Caco-2 (cell line): ENCODE measurements at regions not wholly inside any gene's neighbourhood (a gene's known extent, or its start where the extent isn't known, plus 50 kb on each side); places are given as distances from the start of the nearest gene placed in this dataset.

Experiments used
- BruUV-seq: library from RNA; stranded (reverse); fragments of 400-500 nt; replicated peaks from 2 replicates; lab custom pipeline; 2021; lab: Mats Ljungman, UMichigan
- CTCF ChIA-PET: fragments of 300-600 bp; sonication (Branson Sonifier 250); formaldehyde crosslinking; loops from one replicate; lab custom pipeline; 2022; ENCODE audit warnings: antibody characterized with exemption; lab: Charles Lee
- POLR2A ChIA-PET: fragments of 300-600 bp; sonication (Branson Sonifier 250); formaldehyde crosslinking; loops from one replicate; lab custom pipeline; 2022; ENCODE audit warnings: antibody characterized with exemption; lab: Charles Lee
- DNase-seq, 2 experiments: peaks; one replicate each; pipeline versions ENCODE4 v3.0.0 to v3.0.0-alpha.2; 2020 to 2022
- H3K27me3 ChIP-seq: replicated peaks from 2 replicates; pipeline ENCODE4 v1.6.0; 2011; ENCODE audit warnings: low read length; ENCODE audit not compliant: control insufficient read depth, insufficient read depth
- H3K36me3 ChIP-seq: 2 replicates; pipeline ENCODE4 v1.5.1; 2011; ENCODE audit warnings: low read length; ENCODE audit not compliant: control insufficient read depth, insufficient read depth
- H3K4me1 ChIP-seq: fragments of 250-450 bp; sonication (Bioruptor Pico); 2 replicates; pipeline ENCODE4 v1.5.1; 2020; ENCODE audit warnings: mild to moderate bottlenecking
- H3K4me3 ChIP-seq: 2 replicates; pipeline ENCODE4 v1.5.1; 2011; ENCODE audit warnings: low read depth, mild to moderate bottlenecking, control low read depth, low read length
- H3K9me3 ChIP-seq: fragments of 250-450 bp; sonication (Bioruptor Pico); 2 replicates; pipeline ENCODE4 v1.5.1; 2020; ENCODE audit warnings: mild to moderate bottlenecking, moderate library complexity
- H3K27ac Mint-ChIP-seq: one replicate; pipeline ENCODE4 v1.8.0; 2022; ENCODE audit warnings: mixed read lengths; ENCODE audit not compliant: unreplicated experiment
- H3K27me3 Mint-ChIP-seq: one replicate; pipeline ENCODE4 v1.8.0; 2022; ENCODE audit warnings: mixed read lengths; ENCODE audit not compliant: insufficient read depth, unreplicated experiment
- H3K36me3 Mint-ChIP-seq: one replicate; pipeline ENCODE4 v1.8.0; 2022; ENCODE audit warnings: mild to moderate bottlenecking, mixed read lengths; ENCODE audit not compliant: insufficient read depth, unreplicated experiment
- H3K4me1 Mint-ChIP-seq: one replicate; pipeline ENCODE4 v1.8.0; 2022; ENCODE audit warnings: low read depth, mixed read lengths; ENCODE audit not compliant: unreplicated experiment
- H3K4me3 Mint-ChIP-seq: one replicate; pipeline ENCODE4 v1.8.0; 2022; ENCODE audit warnings: mild to moderate bottlenecking, moderate library complexity, mixed read lengths; ENCODE audit not compliant: unreplicated experiment
- H3K9me3 Mint-ChIP-seq: one replicate; pipeline ENCODE4 v1.8.0; 2022; ENCODE audit warnings: mixed read lengths; ENCODE audit not compliant: unreplicated experiment
- intact Hi-C: fragments of 100-400 bp; cut with micrococcal nuclease; formaldehyde crosslinking; loops from one replicate; pipeline ENCODE4 v1.10.0; 2022; ENCODE audit not compliant: unreplicated experiment
- TF ChIP-seq, protein P1 (sequence below), 2 experiments: fragments of 200-600 bp in 1 of 2; IDR thresholded peaks; 1 replicate in 1 of 2; 2 replicates in 1 of 2; pipeline versions ENCODE4 v1.5.1 to v1.8.0; 2011 to 2022; ENCODE audit warnings: antibody characterized with exemption in 1 of 2, control low read depth in 1 of 2, inconsistent platforms in 1 of 2, low read depth in 1 of 2, low read length in 1 of 2, mild to moderate bottlenecking in 1 of 2, moderate library complexity in 1 of 2; ENCODE audit not compliant: insufficient read depth in 1 of 2, severe bottlenecking in 1 of 2, unreplicated experiment in 1 of 2

DNA sequence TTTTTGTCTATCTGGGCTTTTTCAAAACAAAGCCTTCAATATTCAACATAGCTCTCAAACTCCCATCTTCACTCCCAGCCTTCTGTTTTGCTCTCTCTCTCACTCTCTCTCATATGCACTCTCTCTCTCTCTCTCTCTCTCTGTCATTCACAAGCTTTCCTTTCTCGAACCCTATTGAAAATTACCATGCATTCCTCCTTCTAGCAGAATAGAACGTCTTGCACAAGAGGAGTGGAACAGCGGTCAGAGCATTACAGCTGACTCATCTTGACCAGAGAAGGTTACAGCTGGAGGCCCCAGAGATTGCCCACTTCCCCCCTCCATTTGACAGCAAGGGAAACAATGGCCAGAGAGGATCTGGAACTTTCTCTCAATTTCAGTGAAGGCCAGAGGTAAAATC, 51.0 kb upstream of the LIFR start:
- H3K9me3 Mint-ChIP-seq = peaks cover 7% of the 10 kb centered on the region
- Histone ChIP-seq H3K36me3 (no peaks in the 10 kb centered on the region), H3K4me3 (no peak overlapping the region), H3K27me3 (no peaks in the 10 kb centered on the region), H3K9me3 (no peaks in the 10 kb centered on the region), H3K4me1 (peaks cover 74% of the 10 kb centered on the region)
- CTCF ChIA-PET = interaction anchor here (1.2 to 1.6 kb wide), 2 partner anchors 53 to 166 kb away, joined by 3 to 8 read pairs; no protein-coding TSS in a partner anchor
- BruUV-seq = TSS peak; percentile 31
- peak overlapping the region; percentile 61 for H3K4me3 Mint-ChIP-seq
- intact Hi-C loops = no loop called here
- H3K36me3 Mint-ChIP-seq = peaks cover 5% of the 10 kb centered on the region
- TF ChIP-seq, protein P1, sequence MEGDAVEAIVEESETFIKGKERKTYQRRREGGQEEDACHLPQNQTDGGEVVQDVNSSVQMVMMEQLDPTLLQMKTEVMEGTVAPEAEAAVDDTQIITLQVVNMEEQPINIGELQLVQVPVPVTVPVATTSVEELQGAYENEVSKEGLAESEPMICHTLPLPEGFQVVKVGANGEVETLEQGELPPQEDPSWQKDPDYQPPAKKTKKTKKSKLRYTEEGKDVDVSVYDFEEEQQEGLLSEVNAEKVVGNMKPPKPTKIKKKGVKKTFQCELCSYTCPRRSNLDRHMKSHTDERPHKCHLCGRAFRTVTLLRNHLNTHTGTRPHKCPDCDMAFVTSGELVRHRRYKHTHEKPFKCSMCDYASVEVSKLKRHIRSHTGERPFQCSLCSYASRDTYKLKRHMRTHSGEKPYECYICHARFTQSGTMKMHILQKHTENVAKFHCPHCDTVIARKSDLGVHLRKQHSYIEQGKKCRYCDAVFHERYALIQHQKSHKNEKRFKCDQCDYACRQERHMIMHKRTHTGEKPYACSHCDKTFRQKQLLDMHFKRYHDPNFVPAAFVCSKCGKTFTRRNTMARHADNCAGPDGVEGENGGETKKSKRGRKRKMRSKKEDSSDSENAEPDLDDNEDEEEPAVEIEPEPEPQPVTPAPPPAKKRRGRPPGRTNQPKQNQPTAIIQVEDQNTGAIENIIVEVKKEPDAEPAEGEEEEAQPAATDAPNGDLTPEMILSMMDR (IDR thresholded peaks at IDR 0.05; ENCODE audit: insufficient read depth in 1 of 2, low read depth in 1 of 2, low read length in 1 of 2, severe bottlenecking in 1 of 2, unreplicated experiment in 1 of 2) = no peak
- H3K27ac Mint-ChIP-seq = peak overlapping the region; percentile 74
- POLR2A ChIA-PET = interaction anchor here (0.6 to 2.1 kb wide), 3 partner anchors 7 to 53 kb away, joined by 3 to 11 read pairs (median 3); no protein-coding TSS in a partner anchor
- H3K4me1 Mint-ChIP-seq = peaks cover 43% of the 10 kb centered on the region
- H3K27me3 Mint-ChIP-seq = no peaks in the 10 kb centered on the region
- DNase-seq = peak; percentile 58 to 76

DNA sequence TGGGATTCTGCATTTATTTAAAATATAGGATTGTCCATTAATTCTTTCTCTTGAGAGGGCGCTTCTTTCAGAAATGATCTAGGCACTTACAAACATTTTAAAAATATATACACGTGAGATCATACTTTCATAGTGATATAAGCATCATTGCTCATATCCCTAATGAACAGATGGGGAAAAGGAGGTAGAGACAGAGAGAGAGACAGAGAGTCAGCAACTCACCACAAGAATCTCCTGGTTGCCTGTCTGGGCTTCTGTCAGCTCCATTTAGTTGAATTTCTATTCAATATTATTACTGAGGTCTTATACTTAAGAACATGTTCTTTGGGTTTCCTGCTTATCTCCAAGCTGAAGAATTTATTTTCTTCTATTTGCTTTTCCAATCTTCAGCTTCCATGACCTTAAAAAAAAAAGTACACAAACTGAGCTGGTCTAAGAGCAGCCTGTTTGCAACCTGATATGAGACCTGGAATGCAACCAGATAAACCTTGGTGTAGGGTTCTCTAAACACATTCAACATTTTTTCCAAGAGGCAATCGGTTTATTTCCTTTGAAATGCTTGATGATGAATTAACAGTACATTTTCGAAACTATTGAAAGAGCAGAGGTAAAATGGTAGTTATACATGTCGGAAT, 51.6 kb upstream of the LIFR start:
- Mint-ChIP-seq H3K36me3 (no peaks in the 10 kb centered on the region), H3K4me1 (peaks cover 46% of the 10 kb centered on the region), H3K27ac (peak overlapping the region; percentile 74), H3K4me3 (peak overlapping the region; percentile 61), H3K9me3 (peaks cover 9% of the 10 kb centered on the region), H3K27me3 (no peaks in the 10 kb centered on the region)
- Histone ChIP-seq H3K4me1 (peaks cover 74% of the 10 kb centered on the region), H3K36me3 (no peaks in the 10 kb centered on the region), H3K27me3 (no peaks in the 10 kb centered on the region), H3K9me3 (no peaks in the 10 kb centered on the region), H3K4me3 (no peak overlapping the region)
- ChIA-PET CTCF (interaction anchor here (1.0 to 1.6 kb wide), 4 partner anchors 9 to 202 kb away, joined by 3 to 8 read pairs (median 4); no protein-coding TSS in a partner anchor), POLR2A (interaction anchor here (0.6 to 2.1 kb wide), 3 partner anchors 8 to 432 kb away, joined by 3 to 11 read pairs (median 3); no protein-coding TSS in a partner anchor)
- peak; percentile 65 to 67 for DNase-seq
- BruUV-seq = no TSS peak
- intact Hi-C loops = loop anchor here (1.0 to 2.0 kb wide), 3 partner anchors 9 to 65 kb away; no protein-coding TSS in a partner anchor
- TF ChIP-seq, protein P1 (IDR thresholded peaks at IDR 0.05; ENCODE audit: insufficient read depth in 1 of 2, low read depth in 1 of 2, low read length in 1 of 2, severe bottlenecking in 1 of 2, unreplicated experiment in 1 of 2) = no peak

DNA sequence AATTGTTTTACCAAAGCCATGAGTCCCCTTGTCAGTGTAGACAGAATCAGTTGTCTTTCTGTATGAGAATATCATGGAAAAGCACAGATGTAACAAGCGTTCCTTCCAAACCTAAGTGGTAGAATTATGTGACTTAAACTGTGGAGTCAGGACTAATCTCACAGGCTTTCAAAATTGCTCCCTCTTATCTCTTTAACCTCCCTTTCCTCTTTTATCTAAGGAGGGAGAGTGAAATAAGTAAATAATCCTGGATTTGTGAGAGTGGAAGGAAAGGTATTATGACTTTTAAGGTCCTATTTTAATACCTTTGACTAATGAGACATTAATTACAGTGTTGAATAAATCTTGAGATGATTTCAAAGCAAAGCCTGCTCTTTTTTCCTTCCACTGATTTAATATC, 52.4 kb upstream of the LIFR start:
- Histone ChIP-seq H3K36me3 (no peaks in the 10 kb centered on the region), H3K4me1 (peaks cover 74% of the 10 kb centered on the region), H3K4me3 (no peak overlapping the region), H3K27me3 (no peaks in the 10 kb centered on the region), H3K9me3 (no peaks in the 10 kb centered on the region)
- Mint-ChIP-seq H3K27me3 (no peaks in the 10 kb centered on the region), H3K4me1 (peaks cover 50% of the 10 kb centered on the region), H3K27ac (peak overlapping the region; percentile 74), H3K36me3 (no peaks in the 10 kb centered on the region), H3K9me3 (peaks cover 13% of the 10 kb centered on the region), H3K4me3 (peak overlapping the region; percentile 28)
- intact Hi-C loops = loop anchor here (1.0 to 2.0 kb wide), 3 partner anchors 10 to 64 kb away; no protein-coding TSS in a partner anchor
- ChIA-PET CTCF (no interaction called here), POLR2A (no interaction called here)
- DNase-seq = no peak
- TF ChIP-seq, protein P1 (IDR thresholded peaks at IDR 0.05; ENCODE audit: insufficient read depth in 1 of 2, low read depth in 1 of 2, low read length in 1 of 2, severe bottlenecking in 1 of 2, unreplicated experiment in 1 of 2) = no peak
- BruUV-seq = no TSS peak
